Urinary bladder (tissue), 3 donors: ENCODE measurements at regions not wholly inside any gene's neighbourhood (a gene's known extent, or its start where the extent isn't known, plus 50 kb on each side); places are given as distances from the start of the nearest gene placed in this dataset.

Experiments used
- DNase-seq: peaks from one replicate; pipeline ENCODE4 v3.0.0-alpha.2; 2015; ENCODE audit errors: extremely low spot score
- H3K27ac ChIP-seq: one replicate; pipeline ENCODE4 v1.5.1; 2013; ENCODE audit warnings: low read depth, mild to moderate bottlenecking, moderate library complexity
- H3K36me3 ChIP-seq: one replicate; pipeline ENCODE4 v1.6.1; 2013; ENCODE audit warnings: mild to moderate bottlenecking, moderate library complexity; ENCODE audit not compliant: insufficient read depth
- H3K4me1 ChIP-seq: one replicate; pipeline ENCODE4 v1.6.1; 2013; ENCODE audit warnings: mild to moderate bottlenecking, moderate library complexity; ENCODE audit not compliant: insufficient read depth
- H3K4me3 ChIP-seq: one replicate; pipeline ENCODE4 v1.5.1; 2013; ENCODE audit warnings: low read depth, low read length
- WGBS: extraction: QIAGEN DNeasy Blood & Tissue Kit; methylation state at CpG from one replicate; pipeline ENCODE4 v1.1.7; 2013; 5-methylcytosine and 5-hydroxymethylcytosine counted together
- donor health status: healthy with polysubstance abuse.
- donor health status: healthy.

- WGBS, result 64% methylated on average over 1 of the region's 1 CpG
- H3K4me1 ChIP-seq, result no peaks in the 10 kb centered on the region
- no peak for DNase-seq
- H3K36me3 ChIP-seq, result no peaks in the 10 kb centered on the region
- no peak overlapping the region for H3K4me3 ChIP-seq
- H3K27ac ChIP-seq, result no peak overlapping the region
These were observed 1368.2 kb downstream of the STIM2 start for GRCh38 chr4:28228561-28229491.

DNA sequence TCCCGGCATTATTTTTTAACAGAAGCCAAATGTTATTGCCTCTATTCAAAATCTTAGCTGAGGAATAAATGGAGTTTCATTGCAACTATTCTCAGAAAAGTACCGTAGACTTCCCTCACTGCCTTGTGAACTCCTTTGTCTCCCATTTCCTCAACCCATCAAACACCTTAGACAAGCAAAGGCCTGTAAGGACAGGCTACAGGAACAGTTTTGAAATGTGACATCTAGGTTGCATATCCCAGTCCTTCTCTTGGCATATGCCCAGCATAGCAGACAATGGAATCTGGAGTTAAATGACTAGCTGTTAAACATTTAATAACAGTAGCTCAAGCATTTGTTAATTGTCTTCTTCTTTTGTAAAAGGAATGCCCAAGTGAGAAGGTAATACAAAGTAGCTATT, 1371.7 kb downstream of the STIM2 start:
- H3K4me3 ChIP-seq, result no peak overlapping the region
- WGBS, result 66% methylated on average over 2 of the region's 2 CpGs
- no peak for DNase-seq
- H3K27ac ChIP-seq, result no peak overlapping the region
- no peaks in the 10 kb centered on the region for H3K36me3 ChIP-seq
- H3K4me1 ChIP-seq, result no peaks in the 10 kb centered on the region

GRCh38 chr4:28232951-28233350, 1372.3 kb downstream of the STIM2 start:
- Histone ChIP-seq H3K36me3 (no peaks in the 10 kb centered on the region), H3K4me3 (no peak overlapping the region), H3K4me1 (no peaks in the 10 kb centered on the region), H3K27ac (no peak overlapping the region)
- WGBS, result 71% methylated on average over 1 of the region's 1 CpG
- no peak for DNase-seq

DNA sequence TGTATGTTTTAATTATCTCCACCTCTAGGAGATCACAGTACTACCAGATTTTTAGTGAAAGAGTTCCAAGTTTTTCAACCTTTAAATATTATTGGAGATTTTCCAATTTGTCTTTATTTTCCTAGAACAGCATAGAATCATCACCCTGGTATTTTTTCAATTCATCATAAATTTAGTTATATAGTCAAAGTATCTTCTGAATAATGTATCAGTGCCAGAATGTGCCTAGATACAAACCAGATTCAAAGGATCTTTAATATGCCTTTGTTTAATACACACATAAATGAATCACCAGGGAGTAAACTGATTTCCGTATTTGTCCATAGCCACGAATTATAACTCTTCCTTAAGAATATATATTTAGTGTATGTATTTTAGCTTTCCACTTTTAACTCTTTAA, 1373.1 kb downstream of the STIM2 start:
- Histone ChIP-seq H3K27ac (no peak overlapping the region), H3K4me1 (no peaks in the 10 kb centered on the region), H3K36me3 (no peaks in the 10 kb centered on the region), H3K4me3 (no peak overlapping the region)
- DNase-seq, result no peak
- WGBS, result 57% methylated on average over 2 of the region's 2 CpGs

GRCh38 chr4:28238876-28239275, 1378.2 kb downstream of the STIM2 start:
- H3K27ac ChIP-seq, result no peak overlapping the region
- WGBS, result 48% methylated on average over 3 of the region's 3 CpGs
- no peaks in the 10 kb centered on the region for H3K4me1 ChIP-seq
- H3K36me3 ChIP-seq, result no peaks in the 10 kb centered on the region
- no peak for DNase-seq
- no peak overlapping the region for H3K4me3 ChIP-seq

DNA sequence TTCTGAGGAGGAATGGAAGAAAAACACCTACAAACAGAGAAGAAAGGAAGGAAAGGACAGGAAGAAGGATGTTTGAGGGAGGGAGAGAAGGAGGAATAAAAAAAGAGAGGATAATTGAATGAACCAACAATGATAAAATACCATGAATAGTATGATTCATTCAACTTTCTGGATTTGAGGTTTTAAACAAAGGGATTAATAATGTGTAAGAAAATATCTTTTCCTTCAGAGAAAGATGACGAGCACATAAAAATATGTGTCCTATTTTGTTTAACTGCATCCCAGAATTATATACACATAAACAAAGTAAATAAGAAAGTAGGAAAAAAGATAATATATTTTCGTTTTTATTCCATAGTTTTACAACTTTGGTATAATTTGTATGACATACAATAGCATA, 1380.4 kb downstream of the STIM2 start:
- WGBS, result 61% methylated on average over 2 of the region's 2 CpGs
- Histone ChIP-seq H3K27ac (no peak overlapping the region), H3K4me1 (no peaks in the 10 kb centered on the region), H3K36me3 (no peaks in the 10 kb centered on the region), H3K4me3 (no peak overlapping the region)
- no peak for DNase-seq

- DNase-seq, result no peak
- Histone ChIP-seq H3K27ac (no peak overlapping the region), H3K4me1 (no peaks in the 10 kb centered on the region), H3K36me3 (no peaks in the 10 kb centered on the region), H3K4me3 (no peak overlapping the region)
- WGBS, result 92% methylated on average over 2 of the region's 2 CpGs
These were observed 1387.2 kb downstream of the STIM2 start for GRCh38 chr4:28247805-28248204.

- no peak overlapping the region for H3K4me3 ChIP-seq
- no peak overlapping the region for H3K27ac ChIP-seq
- H3K36me3 ChIP-seq, result no peaks in the 10 kb centered on the region
- 66% methylated on average over 4 of the region's 4 CpGs for WGBS
- no peak for DNase-seq
- no peaks in the 10 kb centered on the region for H3K4me1 ChIP-seq
These were observed 1387.6 kb downstream of the STIM2 start for GRCh38 chr4:28248269-28248668.

- H3K27ac ChIP-seq, result no peak overlapping the region
- DNase-seq, result no peak
- no peak overlapping the region for H3K4me3 ChIP-seq
- H3K4me1 ChIP-seq, result no peaks in the 10 kb centered on the region
- WGBS, result 79% methylated on average over 2 of the region's 2 CpGs
- no peaks in the 10 kb centered on the region for H3K36me3 ChIP-seq
These were observed 1390.0 kb downstream of the STIM2 start for GRCh38 chr4:28250646-28251045.

DNA sequence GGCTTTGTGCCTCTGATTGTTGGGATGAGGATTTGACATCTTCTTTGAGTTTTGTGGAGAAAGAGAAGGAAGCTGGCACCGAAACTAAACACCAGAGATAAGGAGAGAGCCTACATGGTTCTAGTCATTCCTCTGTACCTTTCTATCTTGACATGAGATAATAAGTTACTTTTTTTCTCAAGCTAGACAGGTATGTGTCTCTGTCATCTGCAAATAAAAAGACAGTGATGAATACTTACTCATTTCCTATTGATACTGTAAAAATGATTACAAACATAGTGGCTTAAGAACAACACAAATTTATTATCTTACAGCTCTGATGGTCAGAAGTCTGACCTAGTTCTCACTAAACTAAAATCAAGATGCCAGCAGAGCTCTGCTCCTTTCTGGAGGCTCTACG, 1391.2 kb downstream of the STIM2 start:
- H3K36me3 ChIP-seq, result no peaks in the 10 kb centered on the region
- no peaks in the 10 kb centered on the region for H3K4me1 ChIP-seq
- 97% methylated on average over 2 of the region's 2 CpGs for WGBS
- no peak overlapping the region for H3K4me3 ChIP-seq
- DNase-seq, result no peak
- no peak overlapping the region for H3K27ac ChIP-seq

DNA sequence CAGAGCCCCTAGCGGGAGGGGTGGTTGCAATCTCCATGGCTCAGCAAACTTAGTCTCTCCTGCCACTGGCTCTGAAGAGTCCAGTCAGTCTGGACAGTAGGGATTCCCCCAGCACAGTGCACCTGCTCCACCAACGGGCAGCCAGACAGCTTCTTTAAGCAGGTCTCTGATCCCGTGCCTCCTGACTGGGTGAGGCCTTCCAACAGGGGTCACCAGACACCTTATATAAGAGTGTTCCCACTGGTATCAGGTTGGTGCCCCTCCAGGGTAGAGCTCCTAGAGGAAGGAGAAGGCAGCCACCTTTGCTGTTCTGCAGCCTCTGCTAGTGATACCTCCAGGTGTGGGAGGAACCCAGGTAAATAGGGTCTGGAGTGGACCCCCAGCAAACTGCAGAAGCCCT, 1393.4 kb downstream of the STIM2 start:
- no peak for DNase-seq
- no peaks in the 10 kb centered on the region for H3K36me3 ChIP-seq
- WGBS, result 92% methylated on average over 3 of the region's 3 CpGs
- no peaks in the 10 kb centered on the region for H3K4me1 ChIP-seq
- H3K4me3 ChIP-seq, result no peak overlapping the region
- H3K27ac ChIP-seq, result no peak overlapping the region

DNA sequence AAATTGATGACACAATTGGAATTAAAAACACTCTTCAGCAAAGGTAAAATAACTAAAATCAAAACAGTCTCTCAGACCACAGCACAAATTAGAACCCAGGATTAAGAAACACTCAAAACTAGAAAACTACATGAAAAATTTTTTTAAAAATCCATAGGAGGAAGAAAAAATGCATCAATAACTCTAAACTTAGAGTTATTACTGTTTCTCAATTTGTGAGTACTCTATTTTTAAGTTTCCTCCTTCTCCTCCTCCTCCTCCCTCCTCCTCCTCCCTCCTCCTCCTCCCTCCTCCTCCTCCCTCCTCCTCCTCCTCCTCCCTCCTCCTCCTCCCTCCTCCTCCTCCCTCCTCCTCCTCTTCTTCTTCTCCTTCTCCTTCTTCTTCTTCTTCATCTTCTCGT, 1395.7 kb downstream of the STIM2 start:
- Histone ChIP-seq H3K4me3 (no peak overlapping the region), H3K27ac (no peak overlapping the region), H3K36me3 (no peaks in the 10 kb centered on the region), H3K4me1 (no peaks in the 10 kb centered on the region)
- no peak for DNase-seq
- 93% methylated on average over 1 of the region's 1 CpG for WGBS

- H3K4me1 ChIP-seq, result no peaks in the 10 kb centered on the region
- no peak overlapping the region for H3K27ac ChIP-seq
- 40% methylated on average over 1 of the region's 1 CpG for WGBS
- H3K36me3 ChIP-seq, result no peaks in the 10 kb centered on the region
- H3K4me3 ChIP-seq, result no peak overlapping the region
- no peak for DNase-seq
These were observed 1399.3 kb downstream of the STIM2 start for GRCh38 chr4:28259951-28260350.

GRCh38 chr4:28267166-28267565, 1406.5 kb downstream of the STIM2 start:
- WGBS, result 86% methylated on average over 1 of the region's 1 CpG

More at GRCh38 chr4:28267166-28267565, 1406.5 kb downstream of the STIM2 start:
- no peak for DNase-seq
- Histone ChIP-seq H3K27ac (no peak overlapping the region), H3K36me3 (no peaks in the 10 kb centered on the region), H3K4me3 (no peak overlapping the region), H3K4me1 (no peaks in the 10 kb centered on the region)
